ENCODE measurements at regions not wholly inside any gene's neighbourhood (a gene's known extent, or its start where the extent isn't known, plus 50 kb on each side); places are given as distances from the start of the nearest gene placed in this dataset.

GRCh38 chr16:79965718-79966117 is 365.2 kb upstream of the MAF start:
- no peak for TF ChIP-seq CTCF (IDR thresholded peaks at IDR 0.05)
- no peaks in the 10 kb centered on the region for H3K27me3 ChIP-seq (ENCODE audit: insufficient read depth in 3 of 3, low read length in 2 of 3)
- intact Hi-C loops (cut with DNase I): no loop called here
- no peaks in the 10 kb centered on the region for H3K4me1 ChIP-seq
- DNase-seq (no peak), ATAC-seq (no peak)
- no peaks in the 10 kb centered on the region for H3K36me3 ChIP-seq (ENCODE audit: insufficient read depth in 1 of 2, low read depth in 1 of 2)
- H3K9me3 ChIP-seq: no peaks in the 10 kb centered on the region
- 68 to 75% (median 71%) methylated on average over 3 of the region's 3 CpGs for WGBS, 3 donors
- no peak overlapping the region for H3K27ac ChIP-seq
- H3K4me3 ChIP-seq: no peak overlapping the region

GRCh38 chr16:79964104-79964503 is 363.6 kb upstream of the MAF start:
- H3K27me3 ChIP-seq (ENCODE audit: insufficient read depth in 3 of 3, low read length in 2 of 3): no peaks in the 10 kb centered on the region
- H3K4me3 ChIP-seq: no peak overlapping the region
- no peak for TF ChIP-seq CTCF (IDR thresholded peaks at IDR 0.05)
- no peaks in the 10 kb centered on the region for H3K36me3 ChIP-seq (ENCODE audit: insufficient read depth in 1 of 2, low read depth in 1 of 2)
- H3K9me3 ChIP-seq: no peaks in the 10 kb centered on the region
- ATAC-seq (no peak), DNase-seq (no peak)
- no peak overlapping the region for H3K27ac ChIP-seq
- intact Hi-C loops (cut with DNase I): no loop called here
- H3K4me1 ChIP-seq: no peaks in the 10 kb centered on the region
- 0 to 50% (median 39%) methylated on average over 1 of the region's 1 CpG for WGBS, 3 donors

- no peaks in the 10 kb centered on the region for H3K27me3 ChIP-seq (ENCODE audit: insufficient read depth in 3 of 3, low read length in 2 of 3)
- no peak for ATAC-seq
- intact Hi-C loops (cut with DNase I): no loop called here
- TF ChIP-seq CTCF (IDR thresholded peaks at IDR 0.05): no peak
- no peak overlapping the region for H3K4me3 ChIP-seq
- no peaks in the 10 kb centered on the region for H3K9me3 ChIP-seq
- WGBS, 3 donors: 63 to 72% (median 65%) methylated on average over 3 of the region's 3 CpGs
- no peak overlapping the region for H3K27ac ChIP-seq
- H3K36me3 ChIP-seq (ENCODE audit: insufficient read depth in 1 of 2, low read depth in 1 of 2): no peaks in the 10 kb centered on the region
- no peak for DNase-seq
- H3K4me1 ChIP-seq: no peaks in the 10 kb centered on the region
Measured at GRCh38 chr16:79962962-79963361, 362.4 kb upstream of the MAF start.

- no peak overlapping the region for H3K27ac ChIP-seq
- no peaks in the 10 kb centered on the region for H3K36me3 ChIP-seq (ENCODE audit: insufficient read depth in 1 of 2, low read depth in 1 of 2)
- H3K27me3 ChIP-seq (ENCODE audit: insufficient read depth in 3 of 3, low read length in 2 of 3): no peaks in the 10 kb centered on the region
- WGBS, 3 donors: 74 to 78% (median 76%) methylated on average over 1 of the region's 1 CpG
- DNase-seq: no peak
- ATAC-seq: no peak
- intact Hi-C loops (cut with DNase I): no loop called here
- no peak overlapping the region for H3K4me3 ChIP-seq
- TF ChIP-seq CTCF (IDR thresholded peaks at IDR 0.05): no peak
- no peaks in the 10 kb centered on the region for H3K4me1 ChIP-seq
- H3K9me3 ChIP-seq: no peaks in the 10 kb centered on the region
Measured at GRCh38 chr16:79959226-79959625, 358.7 kb upstream of the MAF start.

- H3K27me3 ChIP-seq (ENCODE audit: insufficient read depth in 3 of 3, low read length in 2 of 3): no peaks in the 10 kb centered on the region
- TF ChIP-seq CTCF (IDR thresholded peaks at IDR 0.05): no peak
- DNase-seq (no peak), ATAC-seq (no peak)
- no peak overlapping the region for H3K27ac ChIP-seq
- no peaks in the 10 kb centered on the region for H3K36me3 ChIP-seq (ENCODE audit: insufficient read depth in 1 of 2, low read depth in 1 of 2)
- WGBS, 3 donors: 67 to 77% (median 67%) methylated on average over 4 of the region's 4 CpGs
- intact Hi-C loops (cut with DNase I): no loop called here
- no peak overlapping the region for H3K4me3 ChIP-seq
- H3K9me3 ChIP-seq: no peaks in the 10 kb centered on the region
- H3K4me1 ChIP-seq: no peaks in the 10 kb centered on the region
Measured at GRCh38 chr16:79954921-79955705, 354.6 kb upstream of the MAF start.
